ENCODE measurements at regions not wholly inside any gene's neighbourhood (a gene's known extent, or its start where the extent isn't known, plus 50 kb on each side); places are given as distances from the start of the nearest gene placed in this dataset.
A peak's percentile ranks its signal among the peaks of the same experiment; 100 is the strongest.
"Not testable (repeated sequence)": the region's sequence is repeated elsewhere in the genome, so short reads cannot be mapped to it uniquely, and the experiment has no call there.

DNA sequence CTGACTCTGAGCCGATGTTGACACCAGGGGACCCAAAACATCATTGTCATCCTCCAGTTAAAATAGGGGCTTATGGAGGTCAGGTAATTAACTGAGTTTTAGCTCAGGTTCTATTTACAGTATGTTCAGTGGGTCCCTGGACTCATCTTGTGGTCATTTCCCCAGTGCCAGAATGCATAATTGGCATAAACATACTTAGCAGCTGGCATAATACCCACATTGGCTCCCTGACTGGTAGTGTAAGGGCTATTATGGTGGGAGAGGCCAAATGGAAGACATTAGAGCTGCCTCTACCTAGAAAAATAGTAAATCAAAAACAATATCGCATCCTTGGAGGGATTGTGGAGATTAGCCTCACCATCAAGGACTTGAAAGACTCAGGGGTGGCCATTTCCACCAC lies 350.9 kb downstream of the C12orf75 start:
- no peak overlapping the region for H3K4me3 ChIP-seq (replicated peaks; ENCODE audit: low read depth, low read length)
- DNase-seq (ENCODE audit: extremely low read depth, low read depth): no peak
- TF ChIP-seq, protein P1, sequence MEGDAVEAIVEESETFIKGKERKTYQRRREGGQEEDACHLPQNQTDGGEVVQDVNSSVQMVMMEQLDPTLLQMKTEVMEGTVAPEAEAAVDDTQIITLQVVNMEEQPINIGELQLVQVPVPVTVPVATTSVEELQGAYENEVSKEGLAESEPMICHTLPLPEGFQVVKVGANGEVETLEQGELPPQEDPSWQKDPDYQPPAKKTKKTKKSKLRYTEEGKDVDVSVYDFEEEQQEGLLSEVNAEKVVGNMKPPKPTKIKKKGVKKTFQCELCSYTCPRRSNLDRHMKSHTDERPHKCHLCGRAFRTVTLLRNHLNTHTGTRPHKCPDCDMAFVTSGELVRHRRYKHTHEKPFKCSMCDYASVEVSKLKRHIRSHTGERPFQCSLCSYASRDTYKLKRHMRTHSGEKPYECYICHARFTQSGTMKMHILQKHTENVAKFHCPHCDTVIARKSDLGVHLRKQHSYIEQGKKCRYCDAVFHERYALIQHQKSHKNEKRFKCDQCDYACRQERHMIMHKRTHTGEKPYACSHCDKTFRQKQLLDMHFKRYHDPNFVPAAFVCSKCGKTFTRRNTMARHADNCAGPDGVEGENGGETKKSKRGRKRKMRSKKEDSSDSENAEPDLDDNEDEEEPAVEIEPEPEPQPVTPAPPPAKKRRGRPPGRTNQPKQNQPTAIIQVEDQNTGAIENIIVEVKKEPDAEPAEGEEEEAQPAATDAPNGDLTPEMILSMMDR (IDR thresholded peaks at IDR 0.05; ENCODE audit: low read depth, low read length, missing control alignments): no peak

DNA sequence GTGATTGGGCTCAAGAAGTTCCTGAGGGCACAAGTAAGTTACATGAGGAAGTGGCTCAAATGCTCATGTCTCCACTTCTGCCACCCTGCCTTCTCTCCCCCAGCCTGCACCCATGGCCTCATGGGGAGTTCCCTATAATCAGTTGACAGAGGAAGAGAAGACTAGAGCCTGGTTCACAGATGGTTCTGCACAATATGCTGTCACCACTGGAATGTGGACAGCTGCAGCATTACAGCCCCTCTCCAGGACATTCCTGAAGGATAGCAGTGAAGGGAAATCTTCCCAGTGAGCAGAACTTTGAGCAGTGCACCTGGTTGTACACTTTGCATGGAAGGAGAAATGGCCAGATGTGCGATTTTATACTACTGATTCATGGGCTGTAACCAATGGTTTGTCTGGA lies 352.3 kb downstream of the C12orf75 start:
- not testable (repeated sequence) for H3K4me3 ChIP-seq (replicated peaks; ENCODE audit: low read depth, low read length); DNase-seq (ENCODE audit: extremely low read depth, low read depth)

DNA sequence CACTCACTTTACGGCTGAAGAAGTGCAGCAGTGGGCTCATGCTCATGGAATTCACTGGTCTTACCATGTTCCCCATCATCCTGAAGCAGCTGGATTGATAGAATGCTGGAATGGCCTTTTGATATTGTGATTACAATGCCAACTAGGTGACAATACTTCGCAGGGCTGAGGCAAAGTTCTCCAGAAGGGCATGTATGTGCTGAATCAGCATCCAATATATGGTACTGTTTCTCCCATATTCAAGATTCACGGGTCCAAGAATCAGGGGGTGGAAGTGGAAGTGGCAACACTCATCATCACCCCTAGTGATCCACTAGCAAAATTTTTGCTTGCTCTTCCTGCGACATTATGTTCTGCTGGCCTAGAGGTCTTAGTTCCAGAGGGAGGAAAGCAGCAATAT lies 353.3 kb downstream of the C12orf75 start:
- H3K4me3 ChIP-seq (replicated peaks; ENCODE audit: low read depth, low read length); DNase-seq (ENCODE audit: extremely low read depth, low read depth): not testable (repeated sequence)

DNA sequence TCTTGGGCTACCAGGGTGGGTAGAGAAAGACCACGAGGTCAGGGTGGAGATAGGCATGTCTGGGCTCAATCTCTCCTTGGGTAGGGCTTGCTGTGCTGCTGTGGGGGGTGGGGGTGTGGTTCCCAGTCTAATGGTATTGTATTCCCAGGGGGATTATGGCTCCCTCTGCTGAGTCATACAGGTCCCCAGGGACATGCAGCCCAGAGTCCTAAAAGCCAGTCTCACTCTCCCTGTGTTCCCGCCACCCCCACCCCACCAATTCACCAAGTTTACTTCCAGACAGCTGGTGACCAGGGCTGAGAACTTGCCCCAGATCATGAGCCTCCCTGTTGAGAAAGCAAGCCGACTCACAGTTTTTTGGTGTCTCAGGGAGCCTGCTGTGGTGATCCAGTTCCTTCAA lies 367.6 kb downstream of the C12orf75 start:
- TF ChIP-seq, protein P1 (IDR thresholded peaks at IDR 0.05; ENCODE audit: low read depth, low read length, missing control alignments): no peak
- H3K4me3 ChIP-seq (replicated peaks; ENCODE audit: low read depth, low read length): no peak overlapping the region
- no peak for DNase-seq (ENCODE audit: extremely low read depth, low read depth)

DNA sequence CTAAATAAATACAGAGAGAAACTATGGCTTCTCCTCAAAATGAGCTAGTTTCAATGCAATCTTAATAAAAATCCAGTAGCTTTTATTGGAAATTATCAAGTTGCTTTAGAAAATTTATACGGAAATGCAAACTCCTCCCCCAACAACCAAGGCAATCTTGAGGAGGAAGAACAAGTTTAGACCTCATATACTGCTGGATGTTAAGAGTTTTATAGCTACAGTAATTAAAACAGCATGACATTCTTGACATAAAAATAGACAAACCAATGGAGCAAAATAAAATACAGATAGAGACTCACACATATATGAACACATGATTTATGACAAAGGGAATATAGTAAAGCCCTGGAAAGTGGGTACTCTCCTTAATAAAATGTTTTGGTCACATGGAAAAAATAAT lies 368.7 kb downstream of the C12orf75 start:
- TF ChIP-seq, protein P1 (IDR thresholded peaks at IDR 0.05; ENCODE audit: low read depth, low read length, missing control alignments): no peak
- no peak for DNase-seq (ENCODE audit: extremely low read depth, low read depth)

GRCh38 chr12:105704787-105705186 lies 374.3 kb downstream of the C12orf75 start:
- no peak for DNase-seq (ENCODE audit: extremely low read depth, low read depth)
- TF ChIP-seq, protein P1 (IDR thresholded peaks at IDR 0.05; ENCODE audit: low read depth, low read length, missing control alignments): no peak
- H3K4me3 ChIP-seq (replicated peaks; ENCODE audit: low read depth, low read length): no peak overlapping the region

More for the DNA sequence above, 368.7 kb downstream of the C12orf75 start:
- H3K4me3 ChIP-seq (replicated peaks; ENCODE audit: low read depth, low read length): no peak overlapping the region

GRCh38 chr12:105705235-105705634 lies 374.7 kb downstream of the C12orf75 start:
- no peak for DNase-seq (ENCODE audit: extremely low read depth, low read depth)
- TF ChIP-seq, protein P1 (IDR thresholded peaks at IDR 0.05; ENCODE audit: low read depth, low read length, missing control alignments): no peak
- no peak overlapping the region for H3K4me3 ChIP-seq (replicated peaks; ENCODE audit: low read depth, low read length)

GRCh38 chr12:105705765-105706164 lies 375.3 kb downstream of the C12orf75 start:
- peak; percentile 44 for DNase-seq (ENCODE audit: extremely low read depth, low read depth)

More at GRCh38 chr12:105705765-105706164, 375.3 kb downstream of the C12orf75 start:
- TF ChIP-seq, protein P1 (IDR thresholded peaks at IDR 0.05; ENCODE audit: low read depth, low read length, missing control alignments): peak; percentile 82
- H3K4me3 ChIP-seq (replicated peaks; ENCODE audit: low read depth, low read length): no peak overlapping the region
